GM12878 (cell line): ENCODE measurements at regions not wholly inside any gene's neighbourhood (a gene's known extent, or its start where the extent isn't known, plus 50 kb on each side); places are given as distances from the start of the nearest gene placed in this dataset.

Experiments
- CHD1 ChIP-seq: IDR thresholded peaks from 2 replicates; pipeline ENCODE4 v1.6.1; 2012; ENCODE audit warnings: low read depth, low read length, improper control_type of control experiment
- CTCF ChIP-seq, 3 experiments: IDR thresholded peaks in 2 of 3; conservative IDR thresholded peaks in 1 of 3; 2 replicates each; pipeline ENCODE4 v1.5.1; 2011; ENCODE audit warnings: low read depth in 3 of 3, low read length in 3 of 3, mild to moderate bottlenecking in 3 of 3, control low read depth in 2 of 3, moderate library complexity in 2 of 3, inconsistent platforms in 1 of 3, mixed read lengths in 1 of 3; ENCODE audit not compliant: control insufficient read depth in 2 of 3, insufficient read depth in 1 of 3; ENCODE audit errors: extremely low read depth in 1 of 3
- EP300 ChIP-seq, 2 experiments: fragments of 150-350 bp in 1 of 2; IDR thresholded peaks; 2 replicates each; pipeline ENCODE4 v1.6.1; 2011 to 2012; ENCODE audit warnings: low read depth in 2 of 2, low read length in 2 of 2, borderline replicate concordance in 1 of 2, improper control_type of control experiment in 1 of 2, inconsistent platforms in 1 of 2; ENCODE audit not compliant: control insufficient read depth in 1 of 2
- FOXM1 ChIP-seq: IDR thresholded peaks from 2 replicates; pipeline ENCODE4 v1.6.1; 2012; ENCODE audit warnings: low read depth, mild to moderate bottlenecking, inconsistent platforms, low read length, moderate library complexity
- GABPA ChIP-seq: IDR thresholded peaks from 2 replicates; pipeline ENCODE4 v1.6.1; 2014; ENCODE audit warnings: antibody characterized with exemption, low read depth, mild to moderate bottlenecking, inconsistent platforms
- MXI1 ChIP-seq: fragments of 150-350 bp; IDR thresholded peaks from 2 replicates; pipeline ENCODE4 v1.6.1; 2011; ENCODE audit warnings: low read depth, mild to moderate bottlenecking, inconsistent platforms, low read length, improper control_type of control experiment
- NRF1 ChIP-seq: conservative IDR thresholded peaks from 2 replicates; pipeline ENCODE4 v1.6.1; 2011; ENCODE audit warnings: mild to moderate bottlenecking, low read depth, low read length, improper control_type of control experiment
- POLR2A ChIP-seq: IDR thresholded peaks from 2 replicates; pipeline ENCODE4 v1.6.1; 2011; ENCODE audit warnings: low read depth, mild to moderate bottlenecking, low read length
- POLR2AphosphoS5 ChIP-seq: IDR thresholded peaks from 2 replicates; pipeline ENCODE4 v1.6.1; 2011; ENCODE audit warnings: mild to moderate bottlenecking, low read length, inconsistent platforms
- TBL1XR1 ChIP-seq: IDR thresholded peaks from 2 replicates; pipeline ENCODE4 v1.6.1; 2012; ENCODE audit warnings: low read depth, low read length, improper control_type of control experiment
- ZNF24 ChIP-seq: fragments of 450-650 bp; IDR thresholded peaks from 2 replicates; pipeline ENCODE4 v1.6.1; 2017; ENCODE audit warnings: antibody characterized with exemption, mild to moderate bottlenecking
- ZNF622 ChIP-seq: fragments of 450-650 bp; IDR thresholded peaks from 2 replicates; pipeline ENCODE4 v1.6.1; 2017; ENCODE audit warnings: mild to moderate bottlenecking, inconsistent platforms

GRCh38 chr10:63819753-63820329, 298.6 kb downstream of the REEP3 start:
- TF ChIP-seq NRF1 (no peak), POLR2AphosphoS5 (no peak), ZNF24 (no peak), ZNF622 (no peak), POLR2A (no peak), FOXM1 (no peak), CTCF (IDR thresholded peaks at IDR 0.05 in 2 of 3, conservative IDR thresholded peaks at IDR 0.05 in 1 of 3; ENCODE audit: control insufficient read depth in 2 of 3, extremely low read depth in 1 of 3, insufficient read depth in 1 of 3, low read depth in 3 of 3, low read length in 3 of 3) (peak; percentile 58 to 75 (median 69)), EP300 (IDR thresholded peaks at IDR 0.05; ENCODE audit: borderline replicate concordance in 1 of 2, control insufficient read depth in 1 of 2, low read depth in 2 of 2, low read length in 2 of 2) (no peak), MXI1 (no peak), CHD1 (no peak), TBL1XR1 (no peak), GABPA (no peak)
